ENCODE measurements at regions not wholly inside any gene's neighbourhood (a gene's known extent, or its start where the extent isn't known, plus 50 kb on each side); places are given as distances from the start of the nearest gene placed in this dataset.

- TF ChIP-seq CTCF (IDR thresholded peaks at IDR 0.05) (no peak), POLR2A (IDR thresholded peaks at IDR 0.05) (no peak)
Measured at GRCh38 chr1:88134983-88135921, 548.8 kb upstream of the PKN2 start.

Measured in body of pancreas (tissue), 4 donors.